ENCODE measurements at regions not wholly inside any gene's neighbourhood (a gene's known extent, or its start where the extent isn't known, plus 50 kb on each side); places are given as distances from the start of the nearest gene placed in this dataset.
"Not testable (repeated sequence)": the region's sequence is repeated elsewhere in the genome, so short reads cannot be mapped to it uniquely, and the experiment has no call there.

GRCh38 chr11:37177721-37178120 is 579.7 kb upstream of the RAG2 start:
- no peak for DNase-seq (ENCODE audit: low read depth in 1 of 2, low spot score in 1 of 2)
- no peak for TF ChIP-seq SPI1 (IDR thresholded peaks at IDR 0.05; ENCODE audit: borderline replicate concordance, low read depth)
- TF ChIP-seq CTCF (IDR thresholded peaks at IDR 0.05; ENCODE audit: insufficient read depth, low read length), result no peak
- TF ChIP-seq GABPA (IDR thresholded peaks at IDR 0.05; ENCODE audit: low read depth), result no peak
- TF ChIP-seq POLR2AphosphoS5 (IDR thresholded peaks at IDR 0.05; ENCODE audit: low read depth), result no peak
- TF ChIP-seq REST (IDR thresholded peaks at IDR 0.05; ENCODE audit: insufficient replicate concordance, low read depth), result no peak
- Histone ChIP-seq H3K4me3 (replicated peaks; ENCODE audit: insufficient read depth, low read length) (no peak overlapping the region), H3K27ac (replicated peaks) (no peak overlapping the region), H3K27me3 (ENCODE audit: insufficient read depth, poor library complexity, severe bottlenecking) (no peaks in the 10 kb centered on the region)

- no peak for DNase-seq (ENCODE audit: low read depth in 1 of 2, low spot score in 1 of 2)
- TF ChIP-seq SPI1 (IDR thresholded peaks at IDR 0.05; ENCODE audit: borderline replicate concordance, low read depth), result no peak
- TF ChIP-seq GABPA (IDR thresholded peaks at IDR 0.05; ENCODE audit: low read depth), result no peak
- no peak for TF ChIP-seq REST (IDR thresholded peaks at IDR 0.05; ENCODE audit: insufficient replicate concordance, low read depth)
- no peak for TF ChIP-seq CTCF (IDR thresholded peaks at IDR 0.05; ENCODE audit: insufficient read depth, low read length)
- TF ChIP-seq POLR2AphosphoS5 (IDR thresholded peaks at IDR 0.05; ENCODE audit: low read depth), result no peak
These were observed 573.4 kb upstream of the RAG2 start for GRCh38 chr11:37171451-37171850.

GRCh38 chr11:37170311-37170710 is 572.3 kb upstream of the RAG2 start:
- Histone ChIP-seq H3K4me3 (replicated peaks; ENCODE audit: insufficient read depth, low read length) (no peak overlapping the region), H3K27me3 (ENCODE audit: insufficient read depth, poor library complexity, severe bottlenecking) (no peaks in the 10 kb centered on the region), H3K27ac (replicated peaks) (no peak overlapping the region)
- TF ChIP-seq POLR2AphosphoS5 (IDR thresholded peaks at IDR 0.05; ENCODE audit: low read depth), result no peak
- no peak for TF ChIP-seq GABPA (IDR thresholded peaks at IDR 0.05; ENCODE audit: low read depth)
- no peak for TF ChIP-seq CTCF (IDR thresholded peaks at IDR 0.05; ENCODE audit: insufficient read depth, low read length)
- TF ChIP-seq REST (IDR thresholded peaks at IDR 0.05; ENCODE audit: insufficient replicate concordance, low read depth), result no peak
- no peak for TF ChIP-seq SPI1 (IDR thresholded peaks at IDR 0.05; ENCODE audit: borderline replicate concordance, low read depth)
- DNase-seq (ENCODE audit: low read depth in 1 of 2, low spot score in 1 of 2), result no peak

More at GRCh38 chr11:37171451-37171850, 573.4 kb upstream of the RAG2 start:
- Histone ChIP-seq H3K27ac (replicated peaks) (no peak overlapping the region), H3K4me3 (replicated peaks; ENCODE audit: insufficient read depth, low read length) (no peak overlapping the region), H3K27me3 (ENCODE audit: insufficient read depth, poor library complexity, severe bottlenecking) (no peaks in the 10 kb centered on the region)

- not testable (repeated sequence) for H3K27ac ChIP-seq (replicated peaks); H3K4me3 ChIP-seq (replicated peaks; ENCODE audit: insufficient read depth, low read length); H3K27me3 ChIP-seq (ENCODE audit: insufficient read depth, poor library complexity, severe bottlenecking); DNase-seq (ENCODE audit: low read depth in 1 of 2, low spot score in 1 of 2)
These were observed 547.4 kb upstream of the RAG2 start for GRCh38 chr11:37145434-37145833.

Measured in HL-60 (cell line).